Panc1 (cell line): ENCODE measurements at regions not wholly inside any gene's neighbourhood (a gene's known extent, or its start where the extent isn't known, plus 50 kb on each side); places are given as distances from the start of the nearest gene placed in this dataset.

Experiments
- ATAC-seq: fragments of 200-7000 bp; cut with Tn5 transposase; 2 replicates; pipeline ENCODE4 v1.9.1; 2020; ENCODE audit warnings: mild to moderate bottlenecking, moderate library complexity
- BruUV-seq: library from RNA; stranded (reverse); fragments of 400-500 nt; replicated peaks from 2 replicates; lab custom pipeline; 2021; lab: Mats Ljungman, UMichigan
- CTCF ChIA-PET: fragments of 300-600 bp; sonication (Branson Sonifier 250); formaldehyde crosslinking; loops from one replicate; lab custom pipeline; 2022; ENCODE audit warnings: antibody characterized with exemption; lab: Charles Lee
- POLR2A ChIA-PET: fragments of 300-600 bp; sonication (Branson Sonifier 250); formaldehyde crosslinking; loops from one replicate; lab custom pipeline; 2022; ENCODE audit warnings: antibody characterized with exemption; lab: Charles Lee
- DNase-seq: peaks from one replicate; pipeline ENCODE4 v3.0.0-alpha.2; 2010; ENCODE audit warnings: low read depth, low spot score
- H3K27ac ChIP-seq: 2 replicates; pipeline ENCODE4 v1.5.1; 2011; ENCODE audit warnings: mild to moderate bottlenecking, low read length, inconsistent platforms
- H3K27me3 ChIP-seq: fragments of 200-500 bp; sonication (Bioruptor generic); 2 replicates; pipeline ENCODE4 v1.6.0; 2014; ENCODE audit warnings: low read length, inconsistent platforms; ENCODE audit not compliant: control insufficient read depth, insufficient read depth
- H3K36me3 ChIP-seq: fragments of 200-500 bp; sonication (Bioruptor generic); 2 replicates; pipeline ENCODE4 v1.5.1; 2014; ENCODE audit warnings: inconsistent platforms, mild to moderate bottlenecking, low read length, moderate library complexity; ENCODE audit not compliant: control insufficient read depth, insufficient read depth
- H3K4me1 ChIP-seq: 2 replicates; pipeline ENCODE4 v1.5.1; 2011; ENCODE audit warnings: inconsistent platforms, mild to moderate bottlenecking, low read length, moderate library complexity; ENCODE audit not compliant: control insufficient read depth, insufficient read depth
- H3K4me3 ChIP-seq, 2 experiments: 2 replicates each; pipeline ENCODE4 v1.5.1; 2011 to 2012; ENCODE audit warnings: low read depth in 2 of 2, low read length in 2 of 2, mild to moderate bottlenecking in 2 of 2, inconsistent platforms in 1 of 2, moderate library complexity in 1 of 2
- H3K9me3 ChIP-seq: fragments of 200-500 bp; sonication (Bioruptor generic); 2 replicates; pipeline ENCODE4 v1.5.1; 2014; ENCODE audit warnings: low read depth, mild to moderate bottlenecking, inconsistent platforms, low read length, moderate library complexity; ENCODE audit not compliant: control insufficient read depth, insufficient read depth
- POLR2AphosphoS5 ChIP-seq: IDR thresholded peaks from 2 replicates; pipeline ENCODE4 v1.6.1; 2012; ENCODE audit warnings: mild to moderate bottlenecking, low read depth, low read length, moderate library complexity
- SIN3A ChIP-seq: IDR thresholded peaks from 2 replicates; pipeline ENCODE4 v1.6.1; 2012; ENCODE audit warnings: low read depth, mild to moderate bottlenecking, low read length, moderate library complexity, borderline replicate concordance; ENCODE audit not compliant: insufficient read depth
- TCF7L2 ChIP-seq: IDR thresholded peaks from 2 replicates; pipeline ENCODE4 v1.6.1; 2011; ENCODE audit warnings: mild to moderate bottlenecking, low read depth, low read length, inconsistent platforms
- in situ Hi-C: cut with HindIII; loops from 2 replicates; pipeline ENCODE4 v1.10.0; 2016; ENCODE audit warnings: low sequenced_read_pairs, low pct_unique_long_range_greater_than_20kb
- intact Hi-C: fragments of 100-400 bp; cut with micrococcal nuclease; formaldehyde crosslinking; loops from one replicate; pipeline ENCODE4 v1.10.0; 2022; ENCODE audit not compliant: unreplicated experiment
- TF ChIP-seq, protein P1 (sequence below), 2 experiments: IDR thresholded peaks; 2 replicates each; pipeline ENCODE4 v1.6.1; 2011 to 2012; ENCODE audit warnings: low read depth in 2 of 2, control low read depth in 1 of 2, low read length in 1 of 2, mild to moderate bottlenecking in 1 of 2, moderate library complexity in 1 of 2; ENCODE audit not compliant: insufficient read depth in 1 of 2
- TF ChIP-seq, protein P2 (sequence below): fragments of 450-650 bp; IDR thresholded peaks from 2 replicates; pipeline ENCODE4 v1.5.1; 2017; ENCODE audit warnings: mild to moderate bottlenecking

GRCh38 chr16:7834771-7835431 is 502.3 kb downstream of the RBFOX1 start:
- Histone ChIP-seq H3K36me3 (no peaks in the 10 kb centered on the region), H3K27me3 (no peaks in the 10 kb centered on the region), H3K4me3 (no peak overlapping the region), H3K9me3 (no peaks in the 10 kb centered on the region), H3K27ac (no peak overlapping the region), H3K4me1 (no peaks in the 10 kb centered on the region)
- DNase-seq (no peak), ATAC-seq (no peak)
- ChIA-PET POLR2A (no interaction called here), CTCF (no interaction called here)
- TF ChIP-seq POLR2AphosphoS5 (no peak), SIN3A (no peak), TCF7L2 (no peak)
- TF ChIP-seq, protein P1, sequence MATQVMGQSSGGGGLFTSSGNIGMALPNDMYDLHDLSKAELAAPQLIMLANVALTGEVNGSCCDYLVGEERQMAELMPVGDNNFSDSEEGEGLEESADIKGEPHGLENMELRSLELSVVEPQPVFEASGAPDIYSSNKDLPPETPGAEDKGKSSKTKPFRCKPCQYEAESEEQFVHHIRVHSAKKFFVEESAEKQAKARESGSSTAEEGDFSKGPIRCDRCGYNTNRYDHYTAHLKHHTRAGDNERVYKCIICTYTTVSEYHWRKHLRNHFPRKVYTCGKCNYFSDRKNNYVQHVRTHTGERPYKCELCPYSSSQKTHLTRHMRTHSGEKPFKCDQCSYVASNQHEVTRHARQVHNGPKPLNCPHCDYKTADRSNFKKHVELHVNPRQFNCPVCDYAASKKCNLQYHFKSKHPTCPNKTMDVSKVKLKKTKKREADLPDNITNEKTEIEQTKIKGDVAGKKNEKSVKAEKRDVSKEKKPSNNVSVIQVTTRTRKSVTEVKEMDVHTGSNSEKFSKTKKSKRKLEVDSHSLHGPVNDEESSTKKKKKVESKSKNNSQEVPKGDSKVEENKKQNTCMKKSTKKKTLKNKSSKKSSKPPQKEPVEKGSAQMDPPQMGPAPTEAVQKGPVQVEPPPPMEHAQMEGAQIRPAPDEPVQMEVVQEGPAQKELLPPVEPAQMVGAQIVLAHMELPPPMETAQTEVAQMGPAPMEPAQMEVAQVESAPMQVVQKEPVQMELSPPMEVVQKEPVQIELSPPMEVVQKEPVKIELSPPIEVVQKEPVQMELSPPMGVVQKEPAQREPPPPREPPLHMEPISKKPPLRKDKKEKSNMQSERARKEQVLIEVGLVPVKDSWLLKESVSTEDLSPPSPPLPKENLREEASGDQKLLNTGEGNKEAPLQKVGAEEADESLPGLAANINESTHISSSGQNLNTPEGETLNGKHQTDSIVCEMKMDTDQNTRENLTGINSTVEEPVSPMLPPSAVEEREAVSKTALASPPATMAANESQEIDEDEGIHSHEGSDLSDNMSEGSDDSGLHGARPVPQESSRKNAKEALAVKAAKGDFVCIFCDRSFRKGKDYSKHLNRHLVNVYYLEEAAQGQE (IDR thresholded peaks at IDR 0.05; ENCODE audit: insufficient read depth in 1 of 2, low read depth in 2 of 2, low read length in 1 of 2), result no peak
- TF ChIP-seq, protein P2, sequence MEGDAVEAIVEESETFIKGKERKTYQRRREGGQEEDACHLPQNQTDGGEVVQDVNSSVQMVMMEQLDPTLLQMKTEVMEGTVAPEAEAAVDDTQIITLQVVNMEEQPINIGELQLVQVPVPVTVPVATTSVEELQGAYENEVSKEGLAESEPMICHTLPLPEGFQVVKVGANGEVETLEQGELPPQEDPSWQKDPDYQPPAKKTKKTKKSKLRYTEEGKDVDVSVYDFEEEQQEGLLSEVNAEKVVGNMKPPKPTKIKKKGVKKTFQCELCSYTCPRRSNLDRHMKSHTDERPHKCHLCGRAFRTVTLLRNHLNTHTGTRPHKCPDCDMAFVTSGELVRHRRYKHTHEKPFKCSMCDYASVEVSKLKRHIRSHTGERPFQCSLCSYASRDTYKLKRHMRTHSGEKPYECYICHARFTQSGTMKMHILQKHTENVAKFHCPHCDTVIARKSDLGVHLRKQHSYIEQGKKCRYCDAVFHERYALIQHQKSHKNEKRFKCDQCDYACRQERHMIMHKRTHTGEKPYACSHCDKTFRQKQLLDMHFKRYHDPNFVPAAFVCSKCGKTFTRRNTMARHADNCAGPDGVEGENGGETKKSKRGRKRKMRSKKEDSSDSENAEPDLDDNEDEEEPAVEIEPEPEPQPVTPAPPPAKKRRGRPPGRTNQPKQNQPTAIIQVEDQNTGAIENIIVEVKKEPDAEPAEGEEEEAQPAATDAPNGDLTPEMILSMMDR, result no peak
- intact Hi-C loops (no loop called here), in situ Hi-C loops (no loop called here)
- BruUV-seq, result no TSS peak

- in situ Hi-C loops (no loop called here), intact Hi-C loops (no loop called here)
- POLR2A ChIA-PET, result no interaction called here
- no peak for ATAC-seq
- Histone ChIP-seq H3K4me1 (no peaks in the 10 kb centered on the region), H3K9me3 (no peaks in the 10 kb centered on the region), H3K27me3 (no peaks in the 10 kb centered on the region), H3K4me3 (no peak overlapping the region), H3K27ac (no peak overlapping the region), H3K36me3 (no peaks in the 10 kb centered on the region)
- no peak for DNase-seq
- BruUV-seq, result no TSS peak
- CTCF ChIA-PET, result no interaction called here
- TF ChIP-seq SIN3A (no peak), POLR2AphosphoS5 (no peak), TCF7L2 (no peak)
- TF ChIP-seq, protein P1 (IDR thresholded peaks at IDR 0.05; ENCODE audit: insufficient read depth in 1 of 2, low read depth in 2 of 2, low read length in 1 of 2), result no peak
- TF ChIP-seq, protein P2, result no peak
Measured at GRCh38 chr16:7820816-7821215, 488.2 kb downstream of the RBFOX1 start.
